SU-DHL-6 (cell line): ENCODE measurements at regions not wholly inside any gene's neighbourhood (a gene's known extent, or its start where the extent isn't known, plus 50 kb on each side); places are given as distances from the start of the nearest gene placed in this dataset.

Experiments
- EZH2phosphoT487 ChIP-seq: fragments of 200-600 bp; sonication (generic), shearing (Covaris generic); conservative IDR thresholded peaks from 2 replicates; pipeline ENCODE4 v1.6.1; 2018; ENCODE audit warnings: mild to moderate bottlenecking, antibody characterized with exemption, low read length, moderate library complexity, mixed read lengths
- TF ChIP-seq, protein P1 (sequence below): fragments of 200-600 bp; sonication (generic); IDR thresholded peaks from one replicate; pipeline ENCODE4 v1.5.1; 2017; ENCODE audit warnings: antibody characterized with exemption, mild to moderate bottlenecking, low read length, moderate library complexity; ENCODE audit not compliant: insufficient read depth, poor library complexity, severe bottlenecking

DNA sequence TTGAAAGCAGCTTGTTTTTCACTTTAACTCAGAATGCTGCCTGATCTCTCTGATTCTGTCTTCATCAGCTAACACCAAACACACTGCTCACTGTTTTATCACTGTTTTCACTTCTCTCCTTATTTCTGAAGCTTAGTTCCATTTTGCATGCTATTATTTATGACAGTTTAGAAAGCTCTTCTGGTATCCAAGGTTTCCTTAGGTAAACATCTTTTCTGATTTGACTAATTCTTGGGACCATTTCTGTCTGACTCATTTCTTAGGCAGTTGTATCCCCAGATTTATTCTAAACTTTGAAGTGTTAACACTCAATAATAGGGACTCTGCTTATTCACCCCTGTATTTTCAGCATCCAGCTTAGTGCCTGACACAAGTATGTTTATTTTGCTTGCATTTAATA, 167.7 kb downstream of the BCHE start:
- TF ChIP-seq, protein P1, sequence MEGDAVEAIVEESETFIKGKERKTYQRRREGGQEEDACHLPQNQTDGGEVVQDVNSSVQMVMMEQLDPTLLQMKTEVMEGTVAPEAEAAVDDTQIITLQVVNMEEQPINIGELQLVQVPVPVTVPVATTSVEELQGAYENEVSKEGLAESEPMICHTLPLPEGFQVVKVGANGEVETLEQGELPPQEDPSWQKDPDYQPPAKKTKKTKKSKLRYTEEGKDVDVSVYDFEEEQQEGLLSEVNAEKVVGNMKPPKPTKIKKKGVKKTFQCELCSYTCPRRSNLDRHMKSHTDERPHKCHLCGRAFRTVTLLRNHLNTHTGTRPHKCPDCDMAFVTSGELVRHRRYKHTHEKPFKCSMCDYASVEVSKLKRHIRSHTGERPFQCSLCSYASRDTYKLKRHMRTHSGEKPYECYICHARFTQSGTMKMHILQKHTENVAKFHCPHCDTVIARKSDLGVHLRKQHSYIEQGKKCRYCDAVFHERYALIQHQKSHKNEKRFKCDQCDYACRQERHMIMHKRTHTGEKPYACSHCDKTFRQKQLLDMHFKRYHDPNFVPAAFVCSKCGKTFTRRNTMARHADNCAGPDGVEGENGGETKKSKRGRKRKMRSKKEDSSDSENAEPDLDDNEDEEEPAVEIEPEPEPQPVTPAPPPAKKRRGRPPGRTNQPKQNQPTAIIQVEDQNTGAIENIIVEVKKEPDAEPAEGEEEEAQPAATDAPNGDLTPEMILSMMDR, result no peak
- TF ChIP-seq EZH2phosphoT487, result no peak
